ENCODE measurements at regions not wholly inside any gene's neighbourhood (a gene's known extent, or its start where the extent isn't known, plus 50 kb on each side); places are given as distances from the start of the nearest gene placed in this dataset.

DNA sequence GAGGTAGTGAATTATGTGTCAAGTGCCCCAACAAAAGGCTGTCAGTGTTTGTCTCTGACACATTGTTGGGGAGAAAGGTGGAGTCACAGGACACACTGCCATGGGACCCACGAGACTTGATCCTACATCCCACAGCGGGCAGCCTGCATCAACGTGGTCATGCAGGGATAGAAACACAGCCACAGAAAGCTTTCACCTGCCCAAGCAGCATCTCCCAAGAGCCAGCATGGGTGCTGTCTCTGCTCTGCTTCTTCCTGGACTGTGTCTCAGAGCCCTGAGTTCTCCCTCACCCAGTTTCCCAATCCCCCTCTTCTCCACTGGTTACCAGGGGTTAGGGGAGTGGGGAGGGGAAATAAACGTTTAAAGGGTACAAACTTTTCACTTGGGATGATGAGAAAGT, 97.2 kb downstream of the VPREB1 start:
- 83% methylated on average over 4 of the region's 4 CpGs for WGBS (ENCODE audit: insufficient coverage)
- Mint-ChIP-seq H3K27ac (no peak overlapping the region), H3K4me3 (no peak overlapping the region), H3K9me3 (no peaks in the 10 kb centered on the region), H3K4me1 (no peaks in the 10 kb centered on the region), H3K27me3 (ENCODE audit: low read depth in 2 of 2) (peaks cover 7 to 15% of the 10 kb centered on the region in 2 donors), H3K36me3 (no peaks in the 10 kb centered on the region)
- intact Hi-C loops (cut with micrococcal nuclease): no loop called here
- Histone ChIP-seq H3K27ac (ENCODE audit: low read length) (no peak overlapping the region), H3K4me1 (ENCODE audit: control insufficient read depth, insufficient read depth, low read length) (peaks cover 16% of the 10 kb centered on the region), H3K4me3 (ENCODE audit: low read length) (no peak overlapping the region), H3K9me3 (ENCODE audit: control insufficient read depth, insufficient read depth, low read length) (no peaks in the 10 kb centered on the region), H3K27me3 (ENCODE audit: control insufficient read depth, insufficient read depth, low read length) (no peaks in the 10 kb centered on the region), H3K36me3 (ENCODE audit: control insufficient read depth, insufficient read depth, low read length) (no peaks in the 10 kb centered on the region)
- no peak for DNase-seq
- TF ChIP-seq, protein P1, sequence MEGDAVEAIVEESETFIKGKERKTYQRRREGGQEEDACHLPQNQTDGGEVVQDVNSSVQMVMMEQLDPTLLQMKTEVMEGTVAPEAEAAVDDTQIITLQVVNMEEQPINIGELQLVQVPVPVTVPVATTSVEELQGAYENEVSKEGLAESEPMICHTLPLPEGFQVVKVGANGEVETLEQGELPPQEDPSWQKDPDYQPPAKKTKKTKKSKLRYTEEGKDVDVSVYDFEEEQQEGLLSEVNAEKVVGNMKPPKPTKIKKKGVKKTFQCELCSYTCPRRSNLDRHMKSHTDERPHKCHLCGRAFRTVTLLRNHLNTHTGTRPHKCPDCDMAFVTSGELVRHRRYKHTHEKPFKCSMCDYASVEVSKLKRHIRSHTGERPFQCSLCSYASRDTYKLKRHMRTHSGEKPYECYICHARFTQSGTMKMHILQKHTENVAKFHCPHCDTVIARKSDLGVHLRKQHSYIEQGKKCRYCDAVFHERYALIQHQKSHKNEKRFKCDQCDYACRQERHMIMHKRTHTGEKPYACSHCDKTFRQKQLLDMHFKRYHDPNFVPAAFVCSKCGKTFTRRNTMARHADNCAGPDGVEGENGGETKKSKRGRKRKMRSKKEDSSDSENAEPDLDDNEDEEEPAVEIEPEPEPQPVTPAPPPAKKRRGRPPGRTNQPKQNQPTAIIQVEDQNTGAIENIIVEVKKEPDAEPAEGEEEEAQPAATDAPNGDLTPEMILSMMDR (IDR thresholded peaks at IDR 0.05): no peak
- no peak for ATAC-seq

- Mint-ChIP-seq H3K27me3 (ENCODE audit: low read depth in 2 of 2) (peaks cover 14 to 15% of the 10 kb centered on the region in 2 donors), H3K9me3 (no peaks in the 10 kb centered on the region), H3K4me3 (no peak overlapping the region), H3K36me3 (no peaks in the 10 kb centered on the region), H3K27ac (no peak overlapping the region), H3K4me1 (no peaks in the 10 kb centered on the region)
- TF ChIP-seq, protein P1 (IDR thresholded peaks at IDR 0.05): peak; percentile 90
- no peaks in the 10 kb centered on the region for H3K27me3 ChIP-seq (ENCODE audit: control insufficient read depth, insufficient read depth, low read length)
- no peaks in the 10 kb centered on the region for H3K9me3 ChIP-seq (ENCODE audit: control insufficient read depth, insufficient read depth, low read length)
- intact Hi-C loops (cut with micrococcal nuclease): no loop called here
- no peak overlapping the region for H3K27ac ChIP-seq (ENCODE audit: low read length)
- peaks cover 16% of the 10 kb centered on the region for H3K4me1 ChIP-seq (ENCODE audit: control insufficient read depth, insufficient read depth, low read length)
- H3K36me3 ChIP-seq (ENCODE audit: control insufficient read depth, insufficient read depth, low read length): no peaks in the 10 kb centered on the region
- peak; percentile 56 to 78 for DNase-seq
- H3K4me3 ChIP-seq (ENCODE audit: low read length): no peak overlapping the region
- peak in 2 of 3 donors; percentile 50 to 69 for ATAC-seq
- WGBS (ENCODE audit: insufficient coverage): 70% methylated on average over 8 of the region's 8 CpGs
These were observed 98.4 kb downstream of the VPREB1 start for GRCh38 chr22:22342697-22343580.

DNA sequence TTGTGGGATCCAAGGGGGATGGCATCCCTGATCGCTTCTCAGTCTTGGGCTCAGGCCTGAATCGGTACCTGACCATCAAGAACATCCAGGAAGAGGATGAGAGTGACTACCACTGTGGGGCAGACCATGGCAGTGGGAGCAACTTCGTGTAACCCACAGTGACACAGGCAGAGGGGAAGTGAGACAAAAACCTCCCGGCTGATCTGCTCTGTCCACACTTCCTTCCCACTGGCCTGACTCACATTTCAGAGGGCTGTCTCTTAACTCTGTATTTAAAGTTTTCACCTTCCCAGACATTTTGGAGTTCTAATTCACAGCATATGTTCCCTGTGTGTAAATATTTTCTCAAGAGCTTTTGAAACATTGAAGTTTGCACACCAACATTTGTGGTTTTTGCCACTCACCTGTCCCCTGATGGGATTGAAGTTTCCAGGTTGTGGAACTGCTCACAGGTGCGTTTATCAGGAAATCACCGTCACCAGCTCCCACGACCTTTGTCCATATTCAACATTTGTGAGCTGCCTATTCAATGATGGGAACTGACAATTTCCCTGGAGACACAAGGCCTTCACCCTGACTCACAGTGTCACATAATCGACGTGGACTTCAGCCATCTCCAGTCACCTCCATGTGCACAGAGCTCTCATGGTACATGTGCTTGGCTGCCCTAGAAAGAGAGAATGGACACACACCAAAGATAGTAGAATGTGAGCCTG, 99.2 kb downstream of the VPREB1 start:
- no peak for DNase-seq

More for the DNA sequence above, 99.2 kb downstream of the VPREB1 start:
- intact Hi-C loops (cut with micrococcal nuclease): no loop called here
- Histone ChIP-seq H3K4me1 (ENCODE audit: control insufficient read depth, insufficient read depth, low read length) (peaks cover 16% of the 10 kb centered on the region), H3K36me3 (ENCODE audit: control insufficient read depth, insufficient read depth, low read length) (no peaks in the 10 kb centered on the region), H3K27me3 (ENCODE audit: control insufficient read depth, insufficient read depth, low read length) (no peaks in the 10 kb centered on the region), H3K4me3 (ENCODE audit: low read length) (no peak overlapping the region), H3K27ac (ENCODE audit: low read length) (no peak overlapping the region), H3K9me3 (ENCODE audit: control insufficient read depth, insufficient read depth, low read length) (no peaks in the 10 kb centered on the region)
- TF ChIP-seq, protein P1 (IDR thresholded peaks at IDR 0.05): no peak
- Mint-ChIP-seq H3K9me3 (no peaks in the 10 kb centered on the region), H3K4me1 (no peaks in the 10 kb centered on the region), H3K27ac (no peak overlapping the region), H3K27me3 (ENCODE audit: low read depth in 2 of 2) (peaks cover 14% of the 10 kb centered on the region in 2 donors), H3K4me3 (no peak overlapping the region), H3K36me3 (no peaks in the 10 kb centered on the region)
- 38% methylated on average over 9 of the region's 9 CpGs for WGBS (ENCODE audit: insufficient coverage)
- no peak for ATAC-seq

Measured in natural killer cell (primary cell).